Esophagus squamous epithelium (tissue), 5 donors: ENCODE measurements at regions not wholly inside any gene's neighbourhood (a gene's known extent, or its start where the extent isn't known, plus 50 kb on each side); places are given as distances from the start of the nearest gene placed in this dataset.

Experiments used
- DNase-seq: peaks from one replicate; lab custom pipeline; 2025; lab: John Stamatoyannopoulos, UW
- H3K27ac ChIP-seq, 4 donors: fragments of 200-600 bp; sonication (generic); one replicate each; pipeline ENCODE4 v1.5.1; 2016 to 2019; ENCODE audit warnings: mild to moderate bottlenecking in 1 of 4
- H3K27me3 ChIP-seq, 4 donors: fragments of 200-600 bp; sonication (generic); 1 replicate in 3 of 4; 2 replicates in 1 of 4; pipeline versions ENCODE4 v1.5.1 to v1.6.0; 2017 to 2021; ENCODE audit warnings: antibody characterized with exemption in 1 of 4
- H3K36me3 ChIP-seq, 3 donors: fragments of 200-600 bp; sonication (generic); one replicate each; pipeline ENCODE4 v1.5.1; 2016 to 2019
- H3K4me1 ChIP-seq, 3 donors: fragments of 200-600 bp; sonication (generic); one replicate each; pipeline ENCODE4 v1.5.1; 2017 to 2019
- H3K4me3 ChIP-seq, 4 donors: fragments of 200-600 bp; sonication (generic); 1 replicate in 3 of 4; 2 replicates in 1 of 4; pipeline ENCODE4 v1.5.1; 2016 to 2019; ENCODE audit warnings: mild to moderate bottlenecking in 2 of 4, moderate library complexity in 1 of 4
- H3K9me3 ChIP-seq, 3 donors: fragments of 200-600 bp; sonication (generic); one replicate each; pipeline ENCODE4 v1.5.1; 2016 to 2019
- CTCF ChIP-seq, 6 experiments: fragments of 450-650 bp in 4 of 6; fragments of 200-600 bp in 2 of 6; sonication (generic) in 2 of 6; IDR thresholded peaks; one replicate each; pipeline ENCODE4 v1.5.1; 2016 to 2019; ENCODE audit warnings: antibody characterized with exemption in 6 of 6, mild to moderate bottlenecking in 4 of 6, moderate library complexity in 4 of 6
- POLR2A ChIP-seq, 4 donors: fragments of 450-650 bp; IDR thresholded peaks; one replicate each; pipeline ENCODE4 v1.6.1; 2017; ENCODE audit warnings: antibody characterized with exemption in 4 of 4, mild to moderate bottlenecking in 4 of 4, moderate library complexity in 3 of 4
- WGBS, 2 donors: methylation state at CpG; one replicate each; pipeline ENCODE4 v1.1.5; 2018; 5-methylcytosine and 5-hydroxymethylcytosine counted together
- intact Hi-C: fragments of 100-400 bp; cut with DNase I; formaldehyde crosslinking; loops from one replicate; pipeline ENCODE4 v1.15.0; 2022
- donor health status: DM: yes; HTN: yes; CAD: no.

GRCh38 chr12:92065639-92066038 lies 80.0 kb downstream of the BTG1 start:
- DNase-seq = no peak
- TF ChIP-seq CTCF (IDR thresholded peaks at IDR 0.05) = no peak
- TF ChIP-seq POLR2A (IDR thresholded peaks at IDR 0.05) = no peak
- Histone ChIP-seq H3K27me3 (no peaks in the 10 kb centered on the region), H3K4me1 (peaks cover 0 to 23% (median 8%) of the 10 kb centered on the region in 3 donors), H3K27ac (peak overlapping the region in 1 of 4 donors; percentile 73), H3K4me3 (no peak overlapping the region), H3K9me3 (no peaks in the 10 kb centered on the region), H3K36me3 (no peaks in the 10 kb centered on the region)
- intact Hi-C loops = no loop called here
- 48 to 56% methylated on average over 2 of the region's 2 CpGs for WGBS, 2 donors

GRCh38 chr12:92065018-92065499 lies 80.6 kb downstream of the BTG1 start:
- 24 to 26% methylated on average over 8 of the region's 8 CpGs for WGBS, 2 donors
- H3K36me3 ChIP-seq = no peaks in the 10 kb centered on the region
- no peak for DNase-seq
- TF ChIP-seq CTCF (IDR thresholded peaks at IDR 0.05) (peak in 1 of 6 experiments; percentile 9), POLR2A (IDR thresholded peaks at IDR 0.05) (no peak)
- no peaks in the 10 kb centered on the region for H3K27me3 ChIP-seq
- H3K4me1 ChIP-seq = peaks cover 0 to 23% (median 8%) of the 10 kb centered on the region in 3 donors
- peak overlapping the region in 3 of 4 donors; percentile 34 to 73 (median 58) for H3K27ac ChIP-seq
- no peaks in the 10 kb centered on the region for H3K9me3 ChIP-seq
- intact Hi-C loops = no loop called here
- H3K4me3 ChIP-seq = peak overlapping the region in 1 of 4 donors; percentile 15

- WGBS, 2 donors = 38 to 77% methylated on average over 1 of the region's 1 CpG
- intact Hi-C loops = no loop called here
- no peaks in the 10 kb centered on the region for H3K36me3 ChIP-seq
- no peaks in the 10 kb centered on the region for H3K9me3 ChIP-seq
- H3K4me3 ChIP-seq = peak overlapping the region in 1 of 4 donors; percentile 15
- DNase-seq = no peak
- peaks cover 0 to 23% (median 8%) of the 10 kb centered on the region in 3 donors for H3K4me1 ChIP-seq
- H3K27me3 ChIP-seq = no peaks in the 10 kb centered on the region
- H3K27ac ChIP-seq = peak overlapping the region in 3 of 4 donors; percentile 17 to 73 (median 58)
- TF ChIP-seq POLR2A (IDR thresholded peaks at IDR 0.05) (no peak), CTCF (IDR thresholded peaks at IDR 0.05) (no peak)
These were observed 81.2 kb downstream of the BTG1 start for GRCh38 chr12:92064422-92064821.

- H3K9me3 ChIP-seq = no peaks in the 10 kb centered on the region
- no peak overlapping the region for H3K4me3 ChIP-seq
- peaks cover 0 to 23% (median 8%) of the 10 kb centered on the region in 3 donors for H3K4me1 ChIP-seq
- TF ChIP-seq CTCF (IDR thresholded peaks at IDR 0.05) (no peak), POLR2A (IDR thresholded peaks at IDR 0.05) (no peak)
- no peak overlapping the region for H3K27ac ChIP-seq
- H3K27me3 ChIP-seq = no peaks in the 10 kb centered on the region
- DNase-seq = no peak
- 55 to 71% methylated on average over 3 of the region's 3 CpGs for WGBS, 2 donors
- intact Hi-C loops = no loop called here
- no peaks in the 10 kb centered on the region for H3K36me3 ChIP-seq
These were observed 82.0 kb downstream of the BTG1 start for GRCh38 chr12:92063641-92064040.

- Histone ChIP-seq H3K4me3 (no peak overlapping the region), H3K9me3 (no peaks in the 10 kb centered on the region), H3K27ac (no peak overlapping the region), H3K4me1 (peaks cover 0 to 23% (median 8%) of the 10 kb centered on the region in 3 donors), H3K27me3 (no peaks in the 10 kb centered on the region), H3K36me3 (no peaks in the 10 kb centered on the region)
- WGBS, 2 donors = 87 to 95% methylated on average over 6 of the region's 6 CpGs
- TF ChIP-seq CTCF (IDR thresholded peaks at IDR 0.05) (no peak), POLR2A (IDR thresholded peaks at IDR 0.05) (no peak)
- intact Hi-C loops = no loop called here
- no peak for DNase-seq
These were observed 82.8 kb downstream of the BTG1 start for GRCh38 chr12:92062539-92063493.
